H9 (cell line): ENCODE measurements at regions not wholly inside any gene's neighbourhood (a gene's known extent, or its start where the extent isn't known, plus 50 kb on each side); places are given as distances from the start of the nearest gene placed in this dataset.

Experiments
- DNase-seq: peaks from one replicate; pipeline ENCODE4 v3.0.0-alpha.2; 2017
- H2AFZ ChIP-seq: one replicate; pipeline ENCODE4 v1.6.1; 2013; ENCODE audit warnings: mild to moderate bottlenecking, low read length, control low read depth, moderate library complexity
- H2AK5ac ChIP-seq: 2 replicates; pipeline ENCODE4 v1.6.1; 2013; ENCODE audit warnings: low read length, control low read depth, mixed read lengths; ENCODE audit not compliant: insufficient read length
- H2BK120ac ChIP-seq: one replicate; pipeline ENCODE4 v1.6.1; 2013; ENCODE audit warnings: low read depth, mild to moderate bottlenecking, low read length, control low read depth, inconsistent platforms; ENCODE audit not compliant: poor library complexity, severe bottlenecking
- H2BK12ac ChIP-seq: 2 replicates; pipeline ENCODE4 v1.6.1; 2013; ENCODE audit warnings: low read length, control low read depth, mixed read lengths, low read depth; ENCODE audit not compliant: insufficient read length
- H2BK15ac ChIP-seq: 2 replicates; pipeline ENCODE4 v1.6.1; 2013; ENCODE audit warnings: low read depth, low read length, control low read depth
- H2BK20ac ChIP-seq: one replicate; pipeline ENCODE4 v1.6.1; 2013; ENCODE audit warnings: low read depth, mild to moderate bottlenecking, low read length, control low read depth, inconsistent platforms; ENCODE audit not compliant: poor library complexity, severe bottlenecking
- H2BK5ac ChIP-seq: 2 replicates; pipeline ENCODE4 v1.6.1; 2013; ENCODE audit warnings: low read length, control low read depth, mixed read lengths; ENCODE audit not compliant: insufficient read length
- H3K14ac ChIP-seq: 2 replicates; pipeline ENCODE4 v1.6.1; 2013; ENCODE audit warnings: low read length, control low read depth; ENCODE audit not compliant: insufficient read depth
- H3K18ac ChIP-seq: 2 replicates; pipeline ENCODE4 v1.6.1; 2013; ENCODE audit warnings: low read depth, mild to moderate bottlenecking, mixed read lengths, low read length, control low read depth; ENCODE audit not compliant: insufficient read length
- H3K23ac ChIP-seq: 2 replicates; pipeline ENCODE4 v1.6.1; 2013; ENCODE audit warnings: low read length, control low read depth, mixed read lengths, low read depth; ENCODE audit not compliant: insufficient read length
- H3K23me2 ChIP-seq: 2 replicates; pipeline ENCODE4 v1.6.1; 2013; ENCODE audit warnings: low read depth, mild to moderate bottlenecking, mixed read lengths, low read length, control low read depth; ENCODE audit not compliant: insufficient read length, poor library complexity, severe bottlenecking
- H3K27ac ChIP-seq: 2 replicates; pipeline ENCODE4 v1.5.1; 2013; ENCODE audit warnings: low read length, control low read depth, mixed read lengths, low read depth; ENCODE audit not compliant: insufficient read length
- H3K27me3 ChIP-seq: 2 replicates; pipeline ENCODE4 v1.6.1; 2013; ENCODE audit warnings: low read length, control low read depth, inconsistent platforms; ENCODE audit not compliant: insufficient read depth
- H3K4ac ChIP-seq: 2 replicates; pipeline ENCODE4 v1.6.1; 2013; ENCODE audit warnings: low read depth, mild to moderate bottlenecking, control low read depth, inconsistent platforms, low read length, moderate library complexity
- H3K4me1 ChIP-seq: 2 replicates; pipeline ENCODE4 v1.6.1; 2013; ENCODE audit warnings: low read length, control low read depth, inconsistent platforms; ENCODE audit not compliant: insufficient read depth
- H3K4me2 ChIP-seq: 2 replicates; pipeline ENCODE4 v1.6.1; 2013; ENCODE audit warnings: low read length, control low read depth, mixed read lengths; ENCODE audit not compliant: insufficient read length, insufficient read depth
- H3K56ac ChIP-seq: 2 replicates; pipeline ENCODE4 v1.6.1; 2013; ENCODE audit warnings: low read depth, mild to moderate bottlenecking, mixed read lengths, low read length, control low read depth; ENCODE audit not compliant: insufficient read length
- H3K79me1 ChIP-seq: 2 replicates; pipeline ENCODE4 v1.6.1; 2013; ENCODE audit warnings: low read depth, mild to moderate bottlenecking, moderate library complexity, low read length, control low read depth, inconsistent platforms; ENCODE audit not compliant: insufficient read depth, poor library complexity, severe bottlenecking
- H3K79me2 ChIP-seq: 2 replicates; pipeline ENCODE4 v1.6.1; 2013; ENCODE audit warnings: low read length, control low read depth, inconsistent platforms; ENCODE audit not compliant: insufficient read depth
- H3K9ac ChIP-seq: 2 replicates; pipeline ENCODE4 v1.6.1; 2013; ENCODE audit warnings: low read length, control low read depth, mixed read lengths; ENCODE audit not compliant: insufficient read length; ENCODE audit errors: extremely low read depth
- H3K9me3 ChIP-seq: one replicate; pipeline ENCODE4 v1.6.1; 2013; ENCODE audit warnings: low read depth, low read length, inconsistent platforms; ENCODE audit not compliant: control insufficient read depth
- H3T11ph ChIP-seq: one replicate; pipeline ENCODE4 v1.6.1; 2013; ENCODE audit warnings: mild to moderate bottlenecking, low read length, control low read depth, inconsistent platforms
- H4K20me1 ChIP-seq: one replicate; pipeline ENCODE4 v1.6.1; 2013; ENCODE audit not compliant: control insufficient read depth, insufficient read length, insufficient read depth
- H4K5ac ChIP-seq: 2 replicates; pipeline ENCODE4 v1.6.1; 2013; ENCODE audit warnings: low read depth, mild to moderate bottlenecking, mixed read lengths, low read length, control low read depth; ENCODE audit not compliant: insufficient read length
- H4K8ac ChIP-seq: replicated peaks from 2 replicates; pipeline ENCODE4 v1.6.1; 2013; ENCODE audit warnings: low read length, control low read depth, mixed read lengths, low read depth; ENCODE audit not compliant: insufficient read length
- H4K91ac ChIP-seq: 2 replicates; pipeline ENCODE4 v1.6.1; 2013; ENCODE audit warnings: low read depth, mild to moderate bottlenecking, moderate library complexity, mixed read lengths, low read length, control low read depth; ENCODE audit not compliant: insufficient read length
- H3K27ac Mint-ChIP-seq, 3 experiments: 2 replicates in 2 of 3; 3 replicates in 1 of 3; pipeline ENCODE4 v1.8.0; 2020 to 2021; ENCODE audit warnings: mixed read lengths in 3 of 3, mild to moderate bottlenecking in 1 of 3, moderate library complexity in 1 of 3
- H3K27me3 Mint-ChIP-seq: 2 replicates; pipeline ENCODE4 v1.8.0; 2021; ENCODE audit warnings: low read depth, mild to moderate bottlenecking, moderate library complexity, mixed read lengths
- H3K36me3 Mint-ChIP-seq, 3 experiments: 2 replicates in 2 of 3; 3 replicates in 1 of 3; pipeline ENCODE4 v1.8.0; 2020 to 2021; ENCODE audit warnings: low read depth in 3 of 3, mixed read lengths in 3 of 3; ENCODE audit not compliant: insufficient read depth in 1 of 3
- H3K4me1 Mint-ChIP-seq, 2 experiments: 2 replicates each; pipeline ENCODE4 v1.8.0; 2020; ENCODE audit warnings: mixed read lengths in 2 of 2
- H3K4me3 Mint-ChIP-seq, 2 experiments: 2 replicates in 1 of 2; 3 replicates in 1 of 2; pipeline ENCODE4 v1.8.0; 2020 to 2021; ENCODE audit warnings: mild to moderate bottlenecking in 2 of 2, mixed read lengths in 2 of 2, moderate library complexity in 1 of 2
- H3K9me3 Mint-ChIP-seq, 2 experiments: 2 replicates in 1 of 2; 3 replicates in 1 of 2; pipeline ENCODE4 v1.8.0; 2020; ENCODE audit warnings: mild to moderate bottlenecking in 2 of 2, mixed read lengths in 2 of 2, moderate library complexity in 1 of 2
- CTCF ChIP-seq: fragments of 200-600 bp; sonication (generic); conservative IDR thresholded peaks from 3 replicates; pipeline ENCODE4 v1.8.0; 2021; ENCODE audit warnings: antibody characterized with exemption, mild to moderate bottlenecking
- WGBS: extraction: QIAGEN DNeasy Blood & Tissue Kit; methylation state at CpG from one replicate; pipeline ENCODE4 v1.1.7; 2013; ENCODE audit warnings: missing lambda C conversion rate, low lambda C conversion rate, mixed read lengths; ENCODE audit not compliant: insufficient read length; ENCODE audit errors: extremely low coverage; 5-methylcytosine and 5-hydroxymethylcytosine counted together

- H2AK5ac ChIP-seq = no peak overlapping the region
- H2AFZ ChIP-seq = no peak overlapping the region
- no peak overlapping the region for H3K18ac ChIP-seq
- H3K27ac ChIP-seq = no peak overlapping the region
- H3K56ac ChIP-seq = no peak overlapping the region
- no peak overlapping the region for H4K5ac ChIP-seq
- no peak overlapping the region for H3K4ac ChIP-seq
- no peak overlapping the region for H3K9ac ChIP-seq
- Mint-ChIP-seq H3K36me3 (peaks cover 0 to under 1% (median under 1%) of the 10 kb centered on the region in 3 experiments; a peak in 3 of 7 replicates), H3K9me3 (peaks cover under 1 to 2% of the 10 kb centered on the region in 2 experiments; a peak in 4 of 5 replicates), H3K27ac (no peak overlapping the region), H3K27me3 (peaks cover 20% of the 10 kb centered on the region), H3K4me1 (peaks cover 6 to 16% of the 10 kb centered on the region in 2 experiments), H3K4me3 (no peak overlapping the region)
- H4K8ac ChIP-seq = no peak overlapping the region
- H2BK20ac ChIP-seq = no peak overlapping the region
- no peak overlapping the region for H3K4me2 ChIP-seq
- no peaks in the 10 kb centered on the region for H3K23me2 ChIP-seq
- no peak overlapping the region for H3T11ph ChIP-seq
- H3K79me2 ChIP-seq = no peaks in the 10 kb centered on the region
- no peak overlapping the region for H3K23ac ChIP-seq
- H4K20me1 ChIP-seq = no peaks in the 10 kb centered on the region
- H3K14ac ChIP-seq = no peak overlapping the region
- DNase-seq = no peak
- H4K91ac ChIP-seq = no peak overlapping the region
- H3K9me3 ChIP-seq = no peaks in the 10 kb centered on the region
- no peak overlapping the region for H2BK5ac ChIP-seq
- no peaks in the 10 kb centered on the region for H3K4me1 ChIP-seq
- H2BK12ac ChIP-seq = no peak overlapping the region
- no peak overlapping the region for H2BK15ac ChIP-seq
- TF ChIP-seq CTCF = no peak
- no peak overlapping the region for H2BK120ac ChIP-seq
- H3K79me1 ChIP-seq = no peaks in the 10 kb centered on the region
- no peaks in the 10 kb centered on the region for H3K27me3 ChIP-seq
- no CpG with 5 or more reads among the region's 3 CpGs for WGBS
Observed at GRCh38 chr6:4377603-4378002, 242.2 kb upstream of the ECI2 start.
